Kidney epithelial cell (primary cell): ENCODE measurements at regions not wholly inside any gene's neighbourhood (a gene's known extent, or its start where the extent isn't known, plus 50 kb on each side); places are given as distances from the start of the nearest gene placed in this dataset.
"Not testable (repeated sequence)": the region's sequence is repeated elsewhere in the genome, so short reads cannot be mapped to it uniquely, and the experiment has no call there.

Experiments used
- DNase-seq: peaks from one replicate; pipeline ENCODE4 v3.0.0-alpha.2; 2010; ENCODE audit warnings: low read depth
- H3K27me3 ChIP-seq: 2 replicates; pipeline ENCODE4 v1.6.0; 2011; ENCODE audit warnings: low read length; ENCODE audit not compliant: control insufficient read depth, insufficient read depth
- H3K36me3 ChIP-seq: 2 replicates; pipeline ENCODE4 v1.5.1; 2011; ENCODE audit warnings: low read length; ENCODE audit not compliant: control insufficient read depth, insufficient read depth
- H3K4me3 ChIP-seq: 2 replicates; pipeline ENCODE4 v1.5.1; 2011; ENCODE audit warnings: low read depth, mild to moderate bottlenecking, control low read depth, low read length
- CTCF ChIP-seq: IDR thresholded peaks from 2 replicates; pipeline ENCODE4 v1.5.1; 2011; ENCODE audit warnings: mild to moderate bottlenecking, moderate library complexity, low read length, control low read depth, inconsistent platforms; ENCODE audit not compliant: insufficient read depth, poor library complexity, severe bottlenecking

GRCh38 chr5:102077920-102078319 is 218.2 kb downstream of the SLCO4C1 start:
- Histone ChIP-seq H3K36me3 (no peaks in the 10 kb centered on the region), H3K27me3 (no peaks in the 10 kb centered on the region), H3K4me3 (no peak overlapping the region)
- no peak for TF ChIP-seq CTCF
- no peak for DNase-seq

- Histone ChIP-seq H3K4me3 (no peak overlapping the region), H3K27me3 (no peaks in the 10 kb centered on the region), H3K36me3 (no peaks in the 10 kb centered on the region)
- TF ChIP-seq CTCF: no peak
- DNase-seq: no peak
Observed at GRCh38 chr5:102069974-102070373, 226.1 kb downstream of the SLCO4C1 start.

- no peaks in the 10 kb centered on the region for H3K36me3 ChIP-seq
- no peak for TF ChIP-seq CTCF
- no peak overlapping the region for H3K4me3 ChIP-seq
- no peak for DNase-seq
- no peaks in the 10 kb centered on the region for H3K27me3 ChIP-seq
Observed at GRCh38 chr5:102068870-102069269, 227.2 kb downstream of the SLCO4C1 start.

- H3K27me3 ChIP-seq: no peaks in the 10 kb centered on the region
- TF ChIP-seq CTCF: no peak
- H3K36me3 ChIP-seq: no peaks in the 10 kb centered on the region
- no peak for DNase-seq
- H3K4me3 ChIP-seq: no peak overlapping the region
Observed at GRCh38 chr5:102049517-102049916, 246.6 kb downstream of the SLCO4C1 start.

- no peaks in the 10 kb centered on the region for H3K27me3 ChIP-seq
- H3K36me3 ChIP-seq: no peaks in the 10 kb centered on the region
- DNase-seq: no peak
- H3K4me3 ChIP-seq: no peak overlapping the region
- no peak for TF ChIP-seq CTCF
Observed at GRCh38 chr5:102048940-102049339, 247.1 kb downstream of the SLCO4C1 start.

GRCh38 chr5:102047073-102047472 is 249.0 kb downstream of the SLCO4C1 start:
- H3K27me3 ChIP-seq, DNase-seq, H3K4me3 ChIP-seq, H3K36me3 ChIP-seq: not testable (repeated sequence)
